ENCODE measurements at regions not wholly inside any gene's neighbourhood (a gene's known extent, or its start where the extent isn't known, plus 50 kb on each side); places are given as distances from the start of the nearest gene placed in this dataset.

GRCh38 chr12:98296462-98297079, 218.8 kb upstream of the TMPO start:
- DNase-seq: no peak

GRCh38 chr12:98297538-98297937, 217.9 kb upstream of the TMPO start:
- no peak for DNase-seq

DNA sequence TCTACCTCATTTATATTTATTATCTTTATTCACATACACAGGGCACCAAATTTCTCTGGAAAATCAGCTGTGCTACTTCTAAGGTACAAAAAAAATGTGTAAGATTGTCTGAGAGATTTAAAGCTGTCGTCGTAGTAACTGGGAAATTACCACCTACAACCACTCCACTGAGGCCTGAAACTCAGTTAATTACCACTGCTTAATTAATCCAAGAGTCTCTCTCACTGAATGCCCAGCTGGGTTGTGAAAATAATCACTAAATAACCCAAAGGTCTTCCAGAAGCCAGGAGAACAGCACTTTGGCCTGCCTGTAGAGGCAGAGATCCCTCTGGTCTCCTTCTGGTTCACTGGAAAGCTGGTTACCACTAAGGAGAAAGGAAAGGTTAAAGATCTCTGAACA, 207.2 kb upstream of the TMPO start:
- DNase-seq: no peak

GRCh38 chr12:98317939-98318899, 197.2 kb upstream of the TMPO start:
- no peak for DNase-seq

DNA sequence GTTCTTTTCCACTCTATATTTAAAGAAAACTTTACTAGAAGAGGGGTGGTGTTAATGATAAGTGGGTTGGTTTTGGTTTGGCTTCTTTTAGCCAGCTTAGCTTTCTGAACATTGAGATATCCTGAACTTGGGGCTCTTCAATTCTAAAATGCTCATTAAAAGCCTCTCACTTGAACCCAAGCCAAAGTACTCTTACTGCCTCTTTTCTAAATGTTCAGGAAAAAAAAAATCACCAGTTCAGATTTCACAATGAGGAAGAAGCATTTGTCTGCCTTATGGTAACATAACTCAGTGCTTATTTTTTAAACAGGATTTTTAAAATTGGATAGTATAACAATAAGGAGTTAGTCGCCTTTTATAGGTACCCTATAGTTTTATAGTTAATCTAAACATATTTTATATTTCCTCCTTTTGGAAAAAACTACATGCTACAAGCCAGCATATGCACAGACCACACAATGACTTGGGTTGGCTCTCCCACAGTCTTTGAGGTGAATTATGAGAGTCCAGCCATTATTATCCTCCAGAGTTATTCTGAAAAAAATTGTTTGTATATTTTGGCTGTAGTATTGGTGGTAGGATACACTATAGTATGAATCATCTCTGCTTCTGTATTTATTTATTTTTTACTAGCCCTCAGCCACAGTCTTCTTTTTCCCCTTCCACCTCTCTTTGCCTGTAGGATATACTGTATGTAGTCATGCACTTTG, 195.5 kb upstream of the TMPO start:
- DNase-seq: no peak

DNA sequence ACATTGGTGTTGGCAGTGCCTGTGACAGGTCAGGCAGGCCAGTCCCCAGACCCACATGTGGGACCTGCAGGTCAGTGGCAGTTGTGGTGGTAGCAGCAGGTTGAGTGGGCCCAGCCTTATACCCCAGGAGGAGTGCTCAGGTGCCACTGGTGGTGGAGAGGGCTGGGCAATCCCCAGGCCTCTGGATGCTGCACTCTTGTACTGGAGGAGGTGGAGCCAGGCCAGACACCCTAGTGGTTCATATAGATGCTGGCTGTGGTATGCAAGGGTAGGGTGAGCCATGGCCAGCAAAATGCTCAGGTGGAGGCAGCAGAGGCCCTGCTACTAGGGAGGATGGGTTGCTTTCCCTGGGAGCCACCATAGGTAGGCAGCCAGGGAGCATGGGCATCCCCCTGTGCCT, 190.4 kb upstream of the TMPO start:
- no peak for DNase-seq

DNA sequence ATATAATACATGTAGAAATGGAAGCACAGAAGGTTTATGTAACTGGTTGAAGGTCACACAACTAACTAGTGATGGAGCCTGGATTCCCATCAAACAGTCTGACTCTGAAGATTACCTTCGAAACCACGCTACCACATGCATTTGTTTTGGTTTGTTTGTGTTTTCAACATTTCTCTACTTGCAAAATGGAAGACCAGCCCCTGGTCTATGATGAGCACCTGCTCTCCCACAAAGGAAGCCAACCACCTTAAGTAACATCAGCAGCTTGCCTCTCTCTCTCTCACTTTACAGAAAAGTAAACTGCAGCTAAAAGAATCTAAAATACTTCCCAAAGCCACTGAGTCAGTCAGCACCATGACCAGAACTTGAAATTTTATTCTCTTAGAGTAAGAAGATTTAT, 186.9 kb upstream of the TMPO start:
- no peak for DNase-seq

DNA sequence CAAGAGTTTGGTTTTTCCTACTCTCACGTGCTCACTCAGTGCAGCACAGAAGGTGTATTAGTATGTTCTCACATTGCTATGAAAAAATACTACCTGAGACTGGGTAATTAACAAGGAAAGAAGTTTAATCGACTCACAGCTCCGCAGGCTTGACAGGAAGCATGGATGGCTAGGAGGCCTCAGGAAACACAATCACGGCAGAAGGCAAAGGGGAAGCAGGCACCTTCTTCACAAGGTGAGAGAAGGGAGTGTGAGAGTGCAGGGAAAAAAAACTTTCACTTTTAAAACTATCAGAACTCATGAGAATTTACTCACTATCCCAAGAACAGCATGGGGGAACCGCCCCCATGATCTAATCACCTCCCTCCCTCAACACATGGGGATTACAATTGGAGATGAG, 185.8 kb upstream of the TMPO start:
- DNase-seq: no peak

- no peak for DNase-seq
Observed at GRCh38 chr12:98332642-98333041, 182.7 kb upstream of the TMPO start.

DNA sequence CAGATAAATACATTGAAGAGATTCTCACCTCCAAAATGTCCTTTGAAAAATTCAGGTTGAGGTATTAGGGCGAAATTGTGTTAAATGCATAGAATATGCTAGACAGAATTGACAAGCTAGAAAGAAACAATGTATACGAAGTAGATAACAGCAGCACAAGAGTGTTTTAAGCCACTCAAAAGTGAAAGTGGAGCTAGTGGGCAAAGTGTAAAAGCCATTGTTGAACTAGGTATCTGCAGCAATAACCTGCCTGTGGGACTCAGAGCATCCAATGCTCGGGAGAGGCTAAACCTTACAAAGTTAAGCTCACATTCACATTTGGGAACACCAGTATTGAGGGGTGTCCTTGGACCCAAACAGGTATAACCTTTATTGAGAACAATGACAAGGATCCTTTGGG, 180.6 kb upstream of the TMPO start:
- DNase-seq: no peak

DNA sequence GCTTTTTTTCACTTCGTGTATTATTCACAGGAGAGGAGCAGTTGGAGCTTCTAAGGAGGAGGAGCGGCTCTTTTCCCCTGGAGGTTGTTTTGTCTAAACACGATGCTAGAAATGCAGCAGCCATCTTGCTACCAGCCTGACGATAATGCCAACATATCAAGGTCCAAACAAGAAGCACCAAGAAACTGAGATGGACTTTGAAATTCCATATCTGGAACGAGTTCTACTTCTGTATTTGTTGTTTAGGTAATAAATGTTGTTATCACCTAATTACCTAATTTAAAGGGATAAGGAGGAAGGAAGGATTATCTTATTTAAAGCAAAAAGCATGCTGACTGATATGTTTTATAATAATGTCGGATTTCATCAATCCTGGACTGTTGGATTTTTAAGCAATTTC, 174.4 kb upstream of the TMPO start:
- DNase-seq: no peak

DNA sequence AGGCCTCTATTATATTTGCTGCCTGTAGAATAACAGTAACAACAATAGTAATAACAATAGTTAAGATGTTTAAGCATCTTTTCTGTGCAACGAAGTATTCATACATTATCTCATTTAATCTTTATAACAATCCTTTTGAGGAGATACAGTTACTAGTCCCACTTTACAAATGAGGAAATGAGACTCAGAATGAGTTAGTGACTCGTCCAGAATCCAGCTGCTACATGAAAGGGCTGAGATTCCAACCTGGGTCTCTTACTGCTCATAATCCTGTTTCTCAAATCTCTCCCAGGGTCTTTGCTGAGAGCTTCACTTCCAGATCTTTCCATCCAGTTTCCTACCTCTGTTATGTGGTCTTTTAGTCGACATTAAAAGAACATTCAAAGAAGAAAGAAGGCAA, 173.7 kb upstream of the TMPO start:
- no peak for DNase-seq

- DNase-seq: no peak
Observed at GRCh38 chr12:98343002-98343567, 172.3 kb upstream of the TMPO start.

- DNase-seq: no peak
Observed at GRCh38 chr12:98344046-98344930, 171.1 kb upstream of the TMPO start.

DNA sequence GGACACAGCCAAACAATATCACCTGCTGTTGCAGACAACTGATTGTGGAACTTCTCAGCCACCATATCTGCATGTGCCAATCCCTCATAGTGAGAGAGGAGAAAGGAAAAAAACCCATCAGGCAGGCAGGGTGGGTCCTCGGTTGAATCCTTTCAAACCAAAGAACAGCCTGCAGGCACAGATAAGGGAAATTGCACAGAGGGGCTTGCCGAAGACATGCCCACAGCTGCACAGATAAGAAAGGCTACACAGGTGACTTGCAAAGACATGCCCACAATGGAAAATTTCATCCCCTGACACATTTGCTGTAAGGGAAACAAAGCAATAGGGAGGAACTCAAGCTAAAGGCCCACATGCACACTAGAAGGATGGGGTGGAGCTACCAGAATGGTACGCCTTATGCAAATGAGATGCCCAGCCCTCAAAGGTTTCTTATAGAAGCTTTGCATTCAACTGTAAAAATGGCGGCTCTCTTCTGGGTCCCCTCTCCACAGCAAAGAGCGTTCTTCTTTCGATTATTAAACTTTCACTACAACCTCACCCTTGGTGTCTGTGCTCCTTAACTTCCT, 170.0 kb upstream of the TMPO start:
- DNase-seq: no peak

DNA sequence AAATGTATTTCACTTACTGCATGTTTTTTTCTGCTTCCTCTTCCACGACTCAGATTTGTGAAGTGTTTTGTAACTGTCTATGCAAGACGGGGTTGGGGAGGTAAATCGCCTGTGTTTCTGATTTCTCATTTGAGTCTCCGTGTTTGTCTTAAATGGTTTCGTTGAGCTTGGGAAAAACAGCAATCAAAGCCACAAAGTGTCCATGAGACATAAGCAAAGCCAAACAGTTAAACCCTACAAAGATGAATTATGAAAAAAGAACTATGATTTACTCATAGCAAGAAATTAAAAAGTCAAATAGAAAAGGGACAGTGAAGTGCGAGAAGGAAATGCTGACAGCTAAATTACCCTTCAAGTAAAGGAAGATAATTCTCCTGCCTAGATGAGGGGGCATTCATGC, 164.3 kb upstream of the TMPO start:
- no peak for DNase-seq

- DNase-seq: no peak
Observed at GRCh38 chr12:98351784-98352183, 163.6 kb upstream of the TMPO start.

- no peak for DNase-seq
Observed at GRCh38 chr12:98352218-98352811, 163.1 kb upstream of the TMPO start.

DNA sequence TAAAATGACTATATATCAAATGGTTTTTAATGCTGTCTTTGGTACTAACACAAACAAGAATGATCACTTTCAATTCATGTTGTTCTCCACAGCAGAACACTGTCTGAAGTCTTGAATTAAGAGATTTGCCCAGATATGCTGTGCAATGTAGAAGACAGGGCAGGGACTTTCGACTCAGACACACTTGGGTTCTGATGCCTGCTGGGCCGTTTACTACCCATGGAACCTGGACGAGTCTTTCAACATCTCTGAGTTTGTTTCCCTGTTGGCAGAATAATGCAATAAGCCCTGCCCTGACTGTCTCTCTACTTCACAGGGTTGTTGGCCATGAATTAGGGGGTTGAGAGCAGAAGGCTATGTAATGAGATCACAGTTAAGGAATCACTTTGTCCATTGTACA, 162.6 kb upstream of the TMPO start:
- no peak for DNase-seq

DNA sequence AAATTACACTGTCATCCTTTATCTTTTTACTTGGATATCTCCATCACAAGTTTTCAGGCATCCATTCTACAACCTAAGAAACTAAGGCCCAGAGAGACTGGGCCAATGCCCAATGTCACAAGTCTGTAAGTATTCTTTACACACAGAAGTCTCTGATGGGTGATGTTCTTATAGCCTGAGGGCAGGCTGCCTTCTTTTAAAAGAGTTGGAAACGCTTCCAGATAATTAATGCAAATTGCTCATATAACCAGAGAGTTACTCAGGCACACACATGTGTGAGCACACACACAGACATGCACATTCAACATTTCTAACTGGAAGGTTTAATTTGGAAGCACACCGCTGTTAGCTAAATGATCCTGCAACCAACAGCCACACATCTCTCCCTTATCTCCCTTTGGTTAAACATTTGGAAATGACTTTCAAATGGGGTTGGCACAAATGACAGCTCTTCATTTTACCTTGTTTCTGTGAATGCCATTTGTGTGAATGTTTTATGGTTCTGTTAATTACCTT, 160.8 kb upstream of the TMPO start:
- DNase-seq: no peak

DNA sequence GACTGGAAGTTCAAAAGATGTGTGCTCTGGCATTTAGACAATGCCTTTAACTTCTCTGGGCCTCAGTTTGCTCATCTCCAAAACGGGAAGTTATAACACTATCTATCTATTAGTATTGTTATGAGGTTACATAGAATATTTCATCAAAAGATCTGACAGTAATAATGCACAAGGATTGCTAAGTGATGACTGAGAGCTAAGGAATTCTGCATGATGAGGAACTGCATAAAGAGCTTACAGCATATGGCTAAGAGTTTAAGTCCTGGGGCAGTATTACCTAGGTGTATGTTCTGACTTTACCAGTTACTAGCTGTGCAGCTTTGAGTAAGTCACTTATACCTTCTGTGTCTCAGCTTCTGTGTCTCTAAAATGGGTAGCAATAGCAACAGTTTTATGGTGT, 160.1 kb upstream of the TMPO start:
- no peak for DNase-seq

DNA sequence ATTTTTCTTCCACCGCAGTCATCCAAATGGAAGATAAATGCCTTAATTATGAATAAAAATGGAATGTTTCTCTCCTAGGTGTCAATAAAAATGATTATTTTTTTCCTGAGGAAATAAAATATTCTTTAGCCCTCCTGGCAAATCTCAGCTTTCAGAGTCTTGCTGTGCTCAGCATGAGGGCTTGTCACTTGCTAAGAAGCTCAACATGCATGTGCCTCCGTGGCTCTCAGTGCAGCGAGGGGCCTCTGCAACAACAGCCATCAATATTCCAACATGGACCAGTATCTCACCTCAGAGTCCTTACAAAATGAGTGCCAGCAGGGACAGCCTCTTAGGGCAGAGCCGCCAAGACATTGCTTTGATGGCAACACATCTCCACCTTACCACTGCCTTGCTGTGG, 159.5 kb upstream of the TMPO start:
- DNase-seq: no peak
